ENCODE measurements at regions not wholly inside any gene's neighbourhood (a gene's known extent, or its start where the extent isn't known, plus 50 kb on each side); places are given as distances from the start of the nearest gene placed in this dataset.
"Not testable (repeated sequence)": the region's sequence is repeated elsewhere in the genome, so short reads cannot be mapped to it uniquely, and the experiment has no call there.

DNA sequence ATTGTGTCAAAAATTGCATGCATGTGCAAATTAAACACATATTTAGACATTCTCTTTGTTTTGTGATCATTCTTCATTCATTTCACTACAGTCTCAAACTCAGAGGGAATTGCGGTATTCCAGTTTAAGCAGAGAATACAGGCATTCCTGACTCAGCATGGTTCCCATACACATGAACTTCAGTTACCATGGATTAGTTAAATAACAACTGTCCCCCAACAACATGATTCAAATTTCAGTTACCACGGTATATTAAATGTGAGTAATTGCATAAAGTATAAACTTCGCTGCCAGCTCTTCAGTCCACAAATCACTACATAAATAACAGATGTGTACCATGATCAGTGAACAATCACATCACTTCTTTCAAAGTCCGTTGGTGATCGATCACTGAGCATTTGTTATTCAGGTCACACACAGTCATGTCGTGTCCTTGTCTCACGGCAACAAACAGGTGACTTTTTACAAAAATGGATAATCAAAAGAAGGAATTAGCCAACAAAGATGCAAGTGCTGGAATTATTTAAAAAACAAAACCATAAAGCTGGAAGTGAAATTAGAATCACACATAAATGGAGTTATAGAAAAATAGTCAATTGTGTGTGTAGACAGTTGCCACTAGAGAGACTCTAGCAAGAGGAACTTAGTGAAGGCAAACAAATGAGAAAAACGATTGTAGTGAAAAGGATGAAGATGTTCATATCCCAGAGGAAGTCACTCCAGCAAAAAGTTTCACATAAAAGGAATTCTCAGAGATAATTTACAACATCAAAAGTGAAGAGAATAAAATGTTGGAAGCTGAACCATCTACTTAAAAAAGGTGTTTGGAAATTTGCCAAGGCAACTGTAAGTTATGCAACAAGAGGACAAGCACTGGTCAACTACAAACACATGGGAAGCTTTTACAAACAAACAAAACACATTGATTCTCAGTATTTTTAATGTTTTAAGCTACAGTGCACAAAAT, 138.6 kb upstream of the SMARCAD1 start:
- no peak overlapping the region for H3K4me2 ChIP-seq (ENCODE audit: low read depth, low read length, poor library complexity, severe bottlenecking)
- H3K9ac ChIP-seq (ENCODE audit: low read depth, low read length, poor library complexity, severe bottlenecking), result no peak overlapping the region
- H3K79me2 ChIP-seq (ENCODE audit: insufficient read depth, low read length), result no peaks in the 10 kb centered on the region
- no peaks in the 10 kb centered on the region for H3F3A ChIP-seq (ENCODE audit: low read depth)
- TF ChIP-seq, protein P1, sequence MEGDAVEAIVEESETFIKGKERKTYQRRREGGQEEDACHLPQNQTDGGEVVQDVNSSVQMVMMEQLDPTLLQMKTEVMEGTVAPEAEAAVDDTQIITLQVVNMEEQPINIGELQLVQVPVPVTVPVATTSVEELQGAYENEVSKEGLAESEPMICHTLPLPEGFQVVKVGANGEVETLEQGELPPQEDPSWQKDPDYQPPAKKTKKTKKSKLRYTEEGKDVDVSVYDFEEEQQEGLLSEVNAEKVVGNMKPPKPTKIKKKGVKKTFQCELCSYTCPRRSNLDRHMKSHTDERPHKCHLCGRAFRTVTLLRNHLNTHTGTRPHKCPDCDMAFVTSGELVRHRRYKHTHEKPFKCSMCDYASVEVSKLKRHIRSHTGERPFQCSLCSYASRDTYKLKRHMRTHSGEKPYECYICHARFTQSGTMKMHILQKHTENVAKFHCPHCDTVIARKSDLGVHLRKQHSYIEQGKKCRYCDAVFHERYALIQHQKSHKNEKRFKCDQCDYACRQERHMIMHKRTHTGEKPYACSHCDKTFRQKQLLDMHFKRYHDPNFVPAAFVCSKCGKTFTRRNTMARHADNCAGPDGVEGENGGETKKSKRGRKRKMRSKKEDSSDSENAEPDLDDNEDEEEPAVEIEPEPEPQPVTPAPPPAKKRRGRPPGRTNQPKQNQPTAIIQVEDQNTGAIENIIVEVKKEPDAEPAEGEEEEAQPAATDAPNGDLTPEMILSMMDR (conservative IDR thresholded peaks at IDR 0.05; ENCODE audit: low read length), result no peak
- TF ChIP-seq EZH2phosphoT487 (IDR thresholded peaks at IDR 0.05; ENCODE audit: borderline replicate concordance), result no peak
- H3K9me2 ChIP-seq (replicated peaks; ENCODE audit: low read depth, low read length), result no peaks in the 10 kb centered on the region
- H2AFZ ChIP-seq (ENCODE audit: low read length), result no peak overlapping the region
- no peak overlapping the region for H3K4me3 ChIP-seq (ENCODE audit: low read length, poor library complexity, severe bottlenecking)
- H3K4me1 ChIP-seq (ENCODE audit: insufficient read depth, low read length, poor library complexity, severe bottlenecking), result no peaks in the 10 kb centered on the region
- H4K20me1 ChIP-seq (ENCODE audit: insufficient read depth, low read length, poor library complexity, severe bottlenecking), result no peaks in the 10 kb centered on the region
- no peaks in the 10 kb centered on the region for H3K36me3 ChIP-seq (ENCODE audit: insufficient read depth, low read length)
- no peaks in the 10 kb centered on the region for H3K9me3 ChIP-seq (ENCODE audit: insufficient read depth, low read depth, low read length)
- no peaks in the 10 kb centered on the region for H3K27me3 ChIP-seq (ENCODE audit: insufficient read depth, low read length, poor library complexity, severe bottlenecking)

DNA sequence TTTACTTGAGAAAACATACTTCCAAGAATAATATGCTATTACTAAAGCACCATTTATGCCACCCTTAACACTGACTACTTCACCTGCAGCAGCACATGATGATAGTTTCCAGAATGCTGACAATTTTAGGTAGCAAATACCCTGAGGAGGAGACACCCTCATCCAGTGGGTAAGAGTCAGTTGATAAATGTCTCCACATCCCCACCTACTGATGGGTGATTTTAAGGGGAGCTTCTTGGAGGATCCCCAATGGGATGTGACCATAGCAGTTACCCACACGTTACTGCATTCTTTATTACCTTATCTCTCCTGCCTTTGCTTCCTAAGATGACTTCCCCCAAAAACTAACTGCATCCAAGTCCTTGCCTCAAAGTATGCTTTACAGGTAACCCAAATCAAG, 131.2 kb upstream of the SMARCAD1 start:
- no peaks in the 10 kb centered on the region for H3K79me2 ChIP-seq (ENCODE audit: insufficient read depth, low read length)
- H3K4me3 ChIP-seq (ENCODE audit: low read length, poor library complexity, severe bottlenecking), result no peak overlapping the region
- H3F3A ChIP-seq (ENCODE audit: low read depth), result no peaks in the 10 kb centered on the region
- no peaks in the 10 kb centered on the region for H3K36me3 ChIP-seq (ENCODE audit: insufficient read depth, low read length)
- no peak overlapping the region for H3K9ac ChIP-seq (ENCODE audit: low read depth, low read length, poor library complexity, severe bottlenecking)
- H4K20me1 ChIP-seq (ENCODE audit: insufficient read depth, low read length, poor library complexity, severe bottlenecking), result no peaks in the 10 kb centered on the region
- no peak overlapping the region for H3K4me2 ChIP-seq (ENCODE audit: low read depth, low read length, poor library complexity, severe bottlenecking)
- no peaks in the 10 kb centered on the region for H3K4me1 ChIP-seq (ENCODE audit: insufficient read depth, low read length, poor library complexity, severe bottlenecking)
- H3K27me3 ChIP-seq (ENCODE audit: insufficient read depth, low read length, poor library complexity, severe bottlenecking), result no peaks in the 10 kb centered on the region
- no peaks in the 10 kb centered on the region for H3K9me2 ChIP-seq (replicated peaks; ENCODE audit: low read depth, low read length)
- no peaks in the 10 kb centered on the region for H3K9me3 ChIP-seq (ENCODE audit: insufficient read depth, low read depth, low read length)
- H2AFZ ChIP-seq (ENCODE audit: low read length), result no peak overlapping the region
- TF ChIP-seq, protein P1 (conservative IDR thresholded peaks at IDR 0.05; ENCODE audit: low read length), result 0 out of 2 replicates have a peak, but pooled peaks have one; percentile 37
- TF ChIP-seq EZH2phosphoT487 (IDR thresholded peaks at IDR 0.05; ENCODE audit: borderline replicate concordance), result no peak

DNA sequence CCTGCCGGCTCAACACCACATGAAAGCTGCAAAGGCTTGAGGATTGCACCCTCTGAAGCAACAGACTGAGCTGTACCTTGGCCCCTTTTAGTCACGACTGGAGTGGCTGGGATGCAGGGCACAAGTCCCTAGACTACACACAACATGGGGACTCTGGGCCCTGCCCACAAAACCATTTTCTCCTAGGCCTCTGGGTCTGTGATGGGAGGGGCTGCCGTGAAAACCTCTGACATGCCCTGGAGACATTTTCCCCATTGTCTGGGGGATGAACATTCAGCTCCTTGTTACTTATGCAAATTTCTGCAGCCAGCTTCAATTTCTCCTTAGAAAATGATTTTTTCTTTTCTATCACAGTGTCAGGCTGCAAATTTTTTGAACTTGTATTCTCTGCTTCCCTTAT, 123.5 kb upstream of the SMARCAD1 start:
- H3K79me2 ChIP-seq (ENCODE audit: insufficient read depth, low read length), result no peaks in the 10 kb centered on the region
- H3F3A ChIP-seq (ENCODE audit: low read depth), result no peaks in the 10 kb centered on the region
- H3K9me2 ChIP-seq (replicated peaks; ENCODE audit: low read depth, low read length), result no peaks in the 10 kb centered on the region
- no peak overlapping the region for H3K4me3 ChIP-seq (ENCODE audit: low read length, poor library complexity, severe bottlenecking)
- no peaks in the 10 kb centered on the region for H3K36me3 ChIP-seq (ENCODE audit: insufficient read depth, low read length)
- no peak overlapping the region for H2AFZ ChIP-seq (ENCODE audit: low read length)
- no peaks in the 10 kb centered on the region; the same call in 1 of the 2 replicates for H3K9me3 ChIP-seq (ENCODE audit: insufficient read depth, low read depth, low read length)
- H3K27me3 ChIP-seq (ENCODE audit: insufficient read depth, low read length, poor library complexity, severe bottlenecking), result no peaks in the 10 kb centered on the region
- H3K4me2 ChIP-seq (ENCODE audit: low read depth, low read length, poor library complexity, severe bottlenecking), result no peak overlapping the region
- H4K20me1 ChIP-seq (ENCODE audit: insufficient read depth, low read length, poor library complexity, severe bottlenecking), result no peaks in the 10 kb centered on the region
- TF ChIP-seq, protein P1 (conservative IDR thresholded peaks at IDR 0.05; ENCODE audit: low read length), result no peak
- no peak for TF ChIP-seq EZH2phosphoT487 (IDR thresholded peaks at IDR 0.05; ENCODE audit: borderline replicate concordance)
- H3K4me1 ChIP-seq (ENCODE audit: insufficient read depth, low read length, poor library complexity, severe bottlenecking), result no peaks in the 10 kb centered on the region
- H3K9ac ChIP-seq (ENCODE audit: low read depth, low read length, poor library complexity, severe bottlenecking), result no peak overlapping the region

DNA sequence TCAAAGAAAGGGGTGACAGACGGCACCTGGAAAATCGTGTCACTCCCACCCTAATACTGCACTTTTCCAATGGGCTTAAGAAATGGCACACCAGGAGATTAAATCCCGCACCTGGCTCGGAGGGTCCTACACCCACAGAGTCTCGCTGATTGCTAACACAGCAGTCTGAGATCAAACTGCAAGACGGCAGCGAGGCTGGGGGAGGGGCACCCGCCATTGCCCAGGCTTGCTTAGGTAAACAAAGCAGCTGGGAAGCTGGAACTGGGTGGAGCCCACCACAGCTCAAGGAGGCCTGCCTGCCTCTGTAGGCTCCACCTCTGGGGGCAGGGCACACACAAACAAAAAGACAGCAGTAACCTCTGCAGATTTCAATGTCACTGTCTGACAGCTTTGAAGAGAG, 108.5 kb upstream of the SMARCAD1 start:
- not testable (repeated sequence) for H3K9me3 ChIP-seq (ENCODE audit: insufficient read depth, low read depth, low read length); H3K9ac ChIP-seq (ENCODE audit: low read depth, low read length, poor library complexity, severe bottlenecking); H3K4me2 ChIP-seq (ENCODE audit: low read depth, low read length, poor library complexity, severe bottlenecking); H3K36me3 ChIP-seq (ENCODE audit: insufficient read depth, low read length); H3K4me3 ChIP-seq (ENCODE audit: low read length, poor library complexity, severe bottlenecking); H4K20me1 ChIP-seq (ENCODE audit: insufficient read depth, low read length, poor library complexity, severe bottlenecking); H3K4me1 ChIP-seq (ENCODE audit: insufficient read depth, low read length, poor library complexity, severe bottlenecking); H3K9me2 ChIP-seq (replicated peaks; ENCODE audit: low read depth, low read length); H3K79me2 ChIP-seq (ENCODE audit: insufficient read depth, low read length); H3F3A ChIP-seq (ENCODE audit: low read depth); H2AFZ ChIP-seq (ENCODE audit: low read length); H3K27me3 ChIP-seq (ENCODE audit: insufficient read depth, low read length, poor library complexity, severe bottlenecking)

Data from Loucy (cell line).